Chondrocyte (in vitro differentiated cells): ENCODE measurements at regions not wholly inside any gene's neighbourhood (a gene's known extent, or its start where the extent isn't known, plus 50 kb on each side); places are given as distances from the start of the nearest gene placed in this dataset.
"Not testable (repeated sequence)": the region's sequence is repeated elsewhere in the genome, so short reads cannot be mapped to it uniquely, and the experiment has no call there.

ENCODE experiments used
- DNase-seq: peaks from one replicate; pipeline ENCODE4 v3.0.0; 2021; ENCODE audit warnings: mixed read lengths, low spot score
- H3K27ac Mint-ChIP-seq: one replicate; pipeline ENCODE4 v1.8.0; 2021; ENCODE audit warnings: mild to moderate bottlenecking, moderate library complexity, mixed read lengths; ENCODE audit not compliant: unreplicated experiment
- H3K27me3 Mint-ChIP-seq: 2 replicates; pipeline ENCODE4 v1.8.0; 2021; ENCODE audit warnings: low read depth, mixed read lengths
- H3K36me3 Mint-ChIP-seq: 2 replicates; pipeline ENCODE4 v1.8.0; 2021; ENCODE audit warnings: low read depth, mixed read lengths
- H3K4me1 Mint-ChIP-seq: 2 replicates; pipeline ENCODE4 v1.8.0; 2021; ENCODE audit warnings: low read depth, mild to moderate bottlenecking, mixed read lengths
- H3K4me3 Mint-ChIP-seq: one replicate; pipeline ENCODE4 v1.8.0; 2021; ENCODE audit warnings: mild to moderate bottlenecking, moderate library complexity, mixed read lengths; ENCODE audit not compliant: unreplicated experiment
- H3K9me3 Mint-ChIP-seq: 2 replicates; pipeline ENCODE4 v1.8.0; 2021; ENCODE audit warnings: low read depth, mixed read lengths
- CTCF ChIP-seq: fragments of 200-600 bp; sonication (generic); IDR thresholded peaks from 2 replicates; pipeline ENCODE4 v1.5.0; 2021; ENCODE audit warnings: antibody characterized with exemption, mild to moderate bottlenecking, moderate library complexity

GRCh38 chr3:18704326-18704725 lies 279.2 kb upstream of the SATB1 start:
- H3K27ac Mint-ChIP-seq, result no peak overlapping the region
- H3K36me3 Mint-ChIP-seq, result no peaks in the 10 kb centered on the region
- H3K9me3 Mint-ChIP-seq, result peaks cover 32% of the 10 kb centered on the region
- DNase-seq, result no peak
- no peak overlapping the region for H3K4me3 Mint-ChIP-seq
- TF ChIP-seq CTCF, result no peak
- no peaks in the 10 kb centered on the region for H3K27me3 Mint-ChIP-seq
- no peaks in the 10 kb centered on the region for H3K4me1 Mint-ChIP-seq

DNA sequence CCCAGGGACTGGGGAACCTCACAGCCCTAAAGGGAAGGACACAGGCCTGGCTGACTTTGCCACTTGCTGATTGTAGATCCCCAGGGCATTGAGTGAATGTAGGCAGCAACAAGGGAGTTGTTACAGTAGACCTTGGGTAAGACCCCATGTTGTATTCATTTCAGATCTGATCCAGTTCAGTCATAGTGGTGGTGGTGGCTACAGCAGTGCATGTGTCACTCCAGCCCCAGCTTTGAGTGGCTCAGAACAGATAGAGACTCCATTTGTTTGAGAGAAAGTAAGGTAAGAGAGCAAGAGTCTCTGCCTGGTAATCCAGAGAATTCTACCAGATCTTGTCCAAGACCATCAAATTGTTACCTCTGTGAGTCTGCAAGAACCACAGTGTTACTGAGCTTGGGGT lies 278.7 kb upstream of the SATB1 start:
- Mint-ChIP-seq H3K9me3 (peaks cover 32% of the 10 kb centered on the region), H3K4me1 (no peaks in the 10 kb centered on the region), H3K27me3 (no peaks in the 10 kb centered on the region), H3K27ac (no peak overlapping the region), H3K4me3 (no peak overlapping the region), H3K36me3 (no peaks in the 10 kb centered on the region)
- TF ChIP-seq CTCF, result no peak
- DNase-seq, result no peak

DNA sequence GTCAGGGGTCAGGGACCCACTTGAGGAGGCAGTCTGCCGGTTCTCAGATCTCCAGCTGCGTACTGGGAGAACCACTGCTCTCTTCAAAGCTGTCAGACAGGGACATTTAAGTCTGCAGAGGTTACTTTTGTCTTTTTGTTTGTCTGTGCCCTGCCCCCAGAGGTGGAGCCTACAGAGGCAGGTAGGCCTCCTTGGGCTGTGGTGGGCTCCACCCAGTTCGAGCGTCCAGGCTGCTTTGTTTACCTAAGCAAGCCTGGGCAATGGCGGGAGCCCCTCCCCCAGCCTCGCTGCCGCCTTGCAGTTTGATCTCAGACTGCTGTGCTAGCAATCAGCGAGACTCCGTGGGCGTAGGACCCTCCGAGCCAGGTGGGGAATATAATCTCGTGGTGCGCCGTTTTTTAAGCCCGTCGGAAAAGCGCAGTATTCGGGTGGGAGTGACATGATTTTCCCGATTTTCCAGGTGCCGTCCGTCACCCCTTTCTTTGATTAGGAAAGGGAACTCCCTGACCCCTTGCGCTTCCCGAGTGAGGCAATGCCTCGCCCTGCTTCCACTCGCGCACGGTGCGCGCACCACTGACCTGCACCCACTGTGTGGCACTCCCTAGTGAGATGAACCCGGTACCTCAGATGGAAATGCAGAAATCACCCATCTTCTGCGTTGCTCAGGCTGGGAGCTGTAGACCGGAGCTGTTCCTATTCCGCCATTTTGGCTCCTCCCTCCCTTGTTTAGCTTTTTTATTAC lies 268.6 kb upstream of the SATB1 start:
- not testable (repeated sequence) for H3K36me3 Mint-ChIP-seq, H3K27me3 Mint-ChIP-seq, H3K27ac Mint-ChIP-seq, H3K4me1 Mint-ChIP-seq, H3K9me3 Mint-ChIP-seq, H3K4me3 Mint-ChIP-seq
- peak; percentile 62 for DNase-seq

DNA sequence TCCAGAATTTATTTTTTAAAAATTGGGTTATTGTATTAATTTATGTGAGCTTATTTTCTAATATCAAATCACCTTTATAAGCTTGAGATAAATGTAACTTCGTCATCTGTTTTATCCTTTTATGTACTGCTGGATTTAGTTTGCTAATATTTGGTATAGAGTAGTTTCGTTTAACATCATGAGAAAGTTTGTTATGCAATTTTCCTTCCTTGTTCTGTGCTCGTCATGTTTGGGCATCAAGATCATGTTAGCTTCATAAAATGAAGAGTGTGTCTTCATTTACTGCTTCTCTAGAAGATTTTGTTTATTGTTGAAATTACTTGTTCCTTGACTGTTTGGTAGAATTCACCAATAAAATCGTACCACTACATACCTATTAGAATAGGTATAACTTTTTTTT lies 262.1 kb upstream of the SATB1 start:
- H3K9me3 Mint-ChIP-seq, result peaks cover 7% of the 10 kb centered on the region
- H3K4me3 Mint-ChIP-seq, result no peak overlapping the region
- no peak for DNase-seq
- no peak for TF ChIP-seq CTCF
- H3K36me3 Mint-ChIP-seq, result peaks cover 2% of the 10 kb centered on the region
- peaks cover 5% of the 10 kb centered on the region for H3K27me3 Mint-ChIP-seq
- no peaks in the 10 kb centered on the region for H3K4me1 Mint-ChIP-seq
- H3K27ac Mint-ChIP-seq, result no peak overlapping the region

DNA sequence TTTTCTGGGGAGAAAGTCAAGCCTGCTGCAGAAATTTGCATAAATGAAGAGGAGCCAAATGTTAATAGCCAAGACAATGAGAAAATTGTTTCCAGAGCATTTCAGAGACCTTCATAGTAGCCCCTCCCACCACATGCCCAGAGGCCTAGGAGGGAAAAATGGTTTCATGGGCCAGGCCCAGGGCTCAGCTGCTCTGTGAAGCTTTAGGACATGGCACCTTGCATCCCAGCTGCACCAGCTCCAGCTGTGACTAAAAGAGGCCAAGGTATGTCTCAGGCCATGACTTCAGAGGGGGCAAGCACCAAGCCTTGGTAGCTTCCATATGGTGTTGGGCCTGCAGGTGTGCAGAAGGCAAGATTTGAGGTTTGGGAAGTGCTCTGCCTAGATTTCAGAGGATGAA lies 258.8 kb upstream of the SATB1 start:
- no peak for TF ChIP-seq CTCF
- H3K27ac Mint-ChIP-seq, result no peak overlapping the region
- H3K9me3 Mint-ChIP-seq, result peaks cover 7% of the 10 kb centered on the region
- no peak overlapping the region for H3K4me3 Mint-ChIP-seq
- H3K36me3 Mint-ChIP-seq, result peaks cover 2% of the 10 kb centered on the region
- DNase-seq, result no peak
- peaks cover 8% of the 10 kb centered on the region for H3K27me3 Mint-ChIP-seq
- H3K4me1 Mint-ChIP-seq, result no peaks in the 10 kb centered on the region

- Mint-ChIP-seq H3K4me1 (no peaks in the 10 kb centered on the region), H3K9me3 (peaks cover 7% of the 10 kb centered on the region), H3K27ac (no peak overlapping the region), H3K4me3 (no peak overlapping the region), H3K36me3 (no peaks in the 10 kb centered on the region), H3K27me3 (peaks cover 7% of the 10 kb centered on the region)
- DNase-seq, result no peak
- no peak for TF ChIP-seq CTCF
These were observed 256.7 kb upstream of the SATB1 start for GRCh38 chr3:18681818-18682345.
